GM12878 (cell line): ENCODE measurements at regions not wholly inside any gene's neighbourhood (a gene's known extent, or its start where the extent isn't known, plus 50 kb on each side); places are given as distances from the start of the nearest gene placed in this dataset.

ENCODE experiments used
- ATAC-seq: fragments of 200-7000 bp; cut with Tn5 transposase; 3 replicates; pipeline ENCODE4 v1.9.1; 2020; ENCODE audit warnings: mild to moderate bottlenecking, moderate library complexity
- BruUV-seq: library from RNA; stranded (reverse); fragments of 400-500 nt; replicated peaks from 2 replicates; lab custom pipeline; 2021; lab: Mats Ljungman, UMichigan
- CTCF ChIA-PET: fragments of 300-600 bp; sonication (Branson Sonifier 250); formaldehyde crosslinking; extraction: SDS; loops from one replicate; lab custom pipeline; 2021; ENCODE audit warnings: inconsistent platforms; lab: Yijun Ruan, JAX
- POLR2A ChIA-PET: fragments of 350-600 bp; formaldehyde crosslinking; extraction: SDS; loops from one replicate; lab custom pipeline; 2021; ENCODE audit warnings: inconsistent platforms; lab: Charles Lee
- RAD21 ChIA-PET: fragments of 300-600 bp; sonication (Branson Sonifier 250); formaldehyde crosslinking; loops from one replicate; lab custom pipeline; 2023; ENCODE audit warnings: antibody characterized with exemption; ENCODE audit not compliant: unreplicated experiment; lab: Charles Lee
- SMC1A ChIA-PET: fragments of 300-600 bp; sonication (Branson Sonifier 250); formaldehyde crosslinking; loops from one replicate; lab custom pipeline; 2023; ENCODE audit not compliant: unreplicated experiment, uncharacterized antibody; lab: Charles Lee
- DNase-seq: peaks from one replicate; pipeline ENCODE4 v3.0.0-alpha.2; 2011; ENCODE audit warnings: low read depth, low spot score
- FAIRE-seq: peaks from 3 replicates; lab custom pipeline; 2011; peaks lifted over from hg19 to GRCh38; lab: Jason Lieb, UNC
- H2AFZ ChIP-seq: 2 replicates; pipeline ENCODE4 v1.6.0; 2011; ENCODE audit warnings: low read depth, low read length, control low read depth; ENCODE audit not compliant: control insufficient read depth
- H3K27ac ChIP-seq: 2 replicates; pipeline ENCODE4 v1.5.1; 2011; ENCODE audit warnings: control low read depth; ENCODE audit not compliant: control insufficient read depth, insufficient read depth
- H3K27me3 ChIP-seq, 2 experiments: replicated peaks in 1 of 2; 2 replicates each; pipeline versions ENCODE4 v1.6.0 to v1.6.1; 2011; ENCODE audit warnings: low read length in 1 of 2; ENCODE audit not compliant: control insufficient read depth in 2 of 2, insufficient read depth in 2 of 2
- H3K36me3 ChIP-seq, 2 experiments: 2 replicates each; pipeline ENCODE4 v1.5.1; 2011; ENCODE audit warnings: low read length in 1 of 2; ENCODE audit not compliant: control insufficient read depth in 2 of 2, insufficient read depth in 2 of 2
- H3K4me1 ChIP-seq: 2 replicates; pipeline ENCODE4 v1.6.1; 2011; ENCODE audit warnings: mild to moderate bottlenecking, low read length, moderate library complexity, mixed read lengths; ENCODE audit not compliant: control insufficient read depth, insufficient read depth
- H3K4me2 ChIP-seq: 2 replicates; pipeline ENCODE4 v1.6.0; 2011; ENCODE audit warnings: control low read depth; ENCODE audit not compliant: control insufficient read depth, insufficient read depth
- H3K4me3 ChIP-seq: fragments of 200-600 bp; sonication (generic); 2 replicates; pipeline ENCODE4 v1.5.1; 2016
- H3K79me2 ChIP-seq: 2 replicates; pipeline ENCODE4 v1.6.0; 2011; ENCODE audit warnings: low read length; ENCODE audit not compliant: control insufficient read depth, insufficient read depth
- H3K9ac ChIP-seq: 2 replicates; pipeline ENCODE4 v1.8.0; 2011; ENCODE audit warnings: low read length, control low read depth, mixed read lengths; ENCODE audit not compliant: control insufficient read depth, insufficient read depth
- H3K9me3 ChIP-seq: replicated peaks from 3 replicates; pipeline ENCODE4 v1.5.1; 2011; ENCODE audit warnings: mild to moderate bottlenecking, low read length; ENCODE audit not compliant: control insufficient read depth, insufficient read depth
- H4K20me1 ChIP-seq: 2 replicates; pipeline ENCODE4 v1.6.0; 2011; ENCODE audit not compliant: control insufficient read depth, insufficient read depth
- ATF7 ChIP-seq: fragments of 450-650 bp; IDR thresholded peaks from 2 replicates; pipeline ENCODE4 v1.6.1; 2016; ENCODE audit warnings: low read depth, mild to moderate bottlenecking
- BHLHE40 ChIP-seq, 2 experiments: fragments of 450-650 bp in 1 of 2; IDR thresholded peaks; 2 replicates each; pipeline ENCODE4 v1.6.1; 2011 to 2017; ENCODE audit warnings: low read depth in 2 of 2, borderline replicate concordance in 1 of 2, improper control_type of control experiment in 1 of 2, low read length in 1 of 2, mild to moderate bottlenecking in 1 of 2
- CREM ChIP-seq: IDR thresholded peaks from 2 replicates; pipeline ENCODE4 v1.6.1; 2014; ENCODE audit warnings: antibody characterized with exemption, low read depth
- DPF2 ChIP-seq: fragments of 450-650 bp; IDR thresholded peaks from 2 replicates; pipeline ENCODE4 v1.6.1; 2017; ENCODE audit warnings: mild to moderate bottlenecking
- EED ChIP-seq: sonication (generic); IDR thresholded peaks from 2 replicates; pipeline ENCODE4 v1.6.1; 2016; ENCODE audit warnings: antibody characterized with exemption, low read depth
- HCFC1 ChIP-seq: fragments of 150-350 bp; IDR thresholded peaks from 2 replicates; pipeline ENCODE4 v1.6.1; 2014; ENCODE audit warnings: low read length
- HDAC2 ChIP-seq: fragments of 200-600 bp; sonication (generic); IDR thresholded peaks from 2 replicates; pipeline ENCODE4 v1.6.1; 2017
- MEF2B ChIP-seq: fragments of 450-650 bp; IDR thresholded peaks from 2 replicates; pipeline ENCODE4 v1.6.1; 2018; ENCODE audit warnings: mild to moderate bottlenecking, moderate library complexity; ENCODE audit not compliant: partially characterized antibody, poor library complexity, severe bottlenecking
- NFXL1 ChIP-seq: fragments of 450-650 bp; IDR thresholded peaks from 2 replicates; pipeline ENCODE4 v1.6.1; 2017; ENCODE audit warnings: antibody characterized with exemption, mild to moderate bottlenecking, borderline replicate concordance
- PML ChIP-seq: IDR thresholded peaks from 2 replicates; pipeline ENCODE4 v1.6.1; 2012; ENCODE audit warnings: low read length, inconsistent platforms
- WGBS: methylation state at CpG from one replicate; pipeline ENCODE4 v1.1.6; 2016; ENCODE audit warnings: low lambda C conversion rate; ENCODE audit not compliant: insufficient replicate concordance, insufficient coverage; ENCODE audit errors: missing lambda C conversion rate; 5-methylcytosine and 5-hydroxymethylcytosine counted together
- in situ Hi-C: fragments of 300-500 bp; cut with MboI; formaldehyde crosslinking; loops from 9 replicates; pipeline ENCODE4 v1.14.3; 2018; ENCODE audit warnings: mixed read lengths
- intact Hi-C: fragments of 100-400 bp; cut with micrococcal nuclease; formaldehyde crosslinking; loops from one replicate; pipeline ENCODE4 v1.14.2; 2022; ENCODE audit not compliant: unreplicated experiment
- TF ChIP-seq, protein P1 (sequence below): fragments of 450-650 bp; IDR thresholded peaks from 2 replicates; pipeline ENCODE4 v1.6.1; 2018; ENCODE audit warnings: mild to moderate bottlenecking, low read depth, moderate library complexity; ENCODE audit not compliant: partially characterized antibody
- TF ChIP-seq, protein P2 (sequence below): IDR thresholded peaks from 2 replicates; pipeline ENCODE4 v1.6.1; 2012; ENCODE audit warnings: low read length, inconsistent platforms
- TF ChIP-seq, protein P3 (sequence below), 3 experiments: IDR thresholded peaks in 2 of 3; conservative IDR thresholded peaks in 1 of 3; 2 replicates each; pipeline ENCODE4 v1.5.1; 2011; ENCODE audit warnings: low read depth in 3 of 3, low read length in 3 of 3, mild to moderate bottlenecking in 3 of 3, control low read depth in 2 of 3, moderate library complexity in 2 of 3, inconsistent platforms in 1 of 3, mixed read lengths in 1 of 3; ENCODE audit not compliant: control insufficient read depth in 2 of 3, insufficient read depth in 1 of 3; ENCODE audit errors: extremely low read depth in 1 of 3

DNA sequence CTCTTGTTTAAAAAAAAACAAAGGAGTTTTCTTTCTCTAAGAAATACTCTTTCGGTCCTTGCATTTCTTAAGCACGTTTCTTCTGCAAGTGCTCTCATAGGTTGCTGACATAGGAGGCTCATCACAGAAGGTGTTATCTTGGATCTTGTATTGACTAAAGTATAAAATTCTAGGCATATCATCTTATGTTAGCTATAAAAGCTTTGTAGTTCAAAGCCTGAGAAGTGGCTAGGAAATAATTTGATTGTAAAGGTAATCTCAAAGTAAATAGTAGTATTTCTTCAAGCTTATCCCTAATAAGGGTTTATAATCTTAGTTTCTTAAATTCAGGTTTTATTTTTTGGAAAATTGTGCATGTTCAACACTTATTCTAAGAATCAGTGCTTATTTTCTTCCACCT, 778.9 kb downstream of the TMTC2 start:
- ATAC-seq (no peak), DNase-seq (no peak), FAIRE-seq (no peak)
- H3K4me2 ChIP-seq: no peak overlapping the region
- H3K4me3 ChIP-seq: no peak overlapping the region
- no peak overlapping the region for H2AFZ ChIP-seq
- BruUV-seq: no TSS peak
- H3K9ac ChIP-seq: no peak overlapping the region
- H4K20me1 ChIP-seq: no peaks in the 10 kb centered on the region
- H3K79me2 ChIP-seq: no peaks in the 10 kb centered on the region
- POLR2A ChIA-PET: no interaction called here
- CTCF ChIA-PET: no interaction called here
- WGBS: 42% methylated on average over 2 of the region's 2 CpGs
- H3K27me3 ChIP-seq: no peaks in the 10 kb centered on the region
- RAD21 ChIA-PET: no interaction called here
- H3K9me3 ChIP-seq: no peaks in the 10 kb centered on the region
- no peak overlapping the region for H3K27ac ChIP-seq
- no peak for TF ChIP-seq NFXL1
- TF ChIP-seq, protein P1, sequence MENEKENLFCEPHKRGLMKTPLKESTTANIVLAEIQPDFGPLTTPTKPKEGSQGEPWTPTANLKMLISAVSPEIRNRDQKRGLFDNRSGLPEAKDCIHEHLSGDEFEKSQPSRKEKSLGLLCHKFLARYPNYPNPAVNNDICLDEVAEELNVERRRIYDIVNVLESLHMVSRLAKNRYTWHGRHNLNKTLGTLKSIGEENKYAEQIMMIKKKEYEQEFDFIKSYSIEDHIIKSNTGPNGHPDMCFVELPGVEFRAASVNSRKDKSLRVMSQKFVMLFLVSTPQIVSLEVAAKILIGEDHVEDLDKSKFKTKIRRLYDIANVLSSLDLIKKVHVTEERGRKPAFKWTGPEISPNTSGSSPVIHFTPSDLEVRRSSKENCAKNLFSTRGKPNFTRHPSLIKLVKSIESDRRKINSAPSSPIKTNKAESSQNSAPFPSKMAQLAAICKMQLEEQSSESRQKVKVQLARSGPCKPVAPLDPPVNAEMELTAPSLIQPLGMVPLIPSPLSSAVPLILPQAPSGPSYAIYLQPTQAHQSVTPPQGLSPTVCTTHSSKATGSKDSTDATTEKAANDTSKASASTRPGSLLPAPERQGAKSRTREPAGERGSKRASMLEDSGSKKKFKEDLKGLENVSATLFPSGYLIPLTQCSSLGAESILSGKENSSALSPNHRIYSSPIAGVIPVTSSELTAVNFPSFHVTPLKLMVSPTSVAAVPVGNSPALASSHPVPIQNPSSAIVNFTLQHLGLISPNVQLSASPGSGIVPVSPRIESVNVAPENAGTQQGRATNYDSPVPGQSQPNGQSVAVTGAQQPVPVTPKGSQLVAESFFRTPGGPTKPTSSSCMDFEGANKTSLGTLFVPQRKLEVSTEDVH: no peak
- SMC1A ChIA-PET: interaction anchor here (0.7 kb wide), 1 partner anchor 19 kb away, joined by 3 read pairs; no protein-coding TSS in a partner anchor
- H3K36me3 ChIP-seq: no peaks in the 10 kb centered on the region
- in situ Hi-C loops: no loop called here
- H3K4me1 ChIP-seq: no peaks in the 10 kb centered on the region
- intact Hi-C loops: no loop called here

DNA sequence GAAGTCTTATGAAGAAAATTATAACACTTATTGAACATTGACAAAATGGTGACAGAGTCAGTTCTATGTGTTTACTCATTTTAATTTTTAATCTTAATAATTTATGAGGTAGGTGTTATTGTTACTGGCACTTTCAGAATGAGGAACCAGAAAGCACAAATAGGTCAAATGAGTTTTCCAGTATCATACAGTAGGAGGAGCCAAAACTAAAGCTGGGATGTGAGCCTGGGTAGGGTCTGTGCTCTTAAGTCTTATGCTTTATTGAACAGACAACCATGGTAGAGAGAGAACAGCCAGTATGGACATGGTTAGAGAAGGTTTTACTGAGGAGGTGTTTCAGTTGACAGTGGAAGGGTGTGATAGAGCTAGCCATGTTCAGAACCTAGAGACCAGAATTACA, 775.7 kb downstream of the TMTC2 start:
- intact Hi-C loops: no loop called here
- in situ Hi-C loops: no loop called here
- RAD21 ChIA-PET: no interaction called here
- no peak for TF ChIP-seq HCFC1
- TF ChIP-seq MEF2B: no peak
- TF ChIP-seq PML: no peak
- no peak for TF ChIP-seq EED
- no peak for TF ChIP-seq HDAC2
- TF ChIP-seq, protein P2, sequence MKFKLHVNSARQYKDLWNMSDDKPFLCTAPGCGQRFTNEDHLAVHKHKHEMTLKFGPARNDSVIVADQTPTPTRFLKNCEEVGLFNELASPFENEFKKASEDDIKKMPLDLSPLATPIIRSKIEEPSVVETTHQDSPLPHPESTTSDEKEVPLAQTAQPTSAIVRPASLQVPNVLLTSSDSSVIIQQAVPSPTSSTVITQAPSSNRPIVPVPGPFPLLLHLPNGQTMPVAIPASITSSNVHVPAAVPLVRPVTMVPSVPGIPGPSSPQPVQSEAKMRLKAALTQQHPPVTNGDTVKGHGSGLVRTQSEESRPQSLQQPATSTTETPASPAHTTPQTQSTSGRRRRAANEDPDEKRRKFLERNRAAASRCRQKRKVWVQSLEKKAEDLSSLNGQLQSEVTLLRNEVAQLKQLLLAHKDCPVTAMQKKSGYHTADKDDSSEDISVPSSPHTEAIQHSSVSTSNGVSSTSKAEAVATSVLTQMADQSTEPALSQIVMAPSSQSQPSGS: no peak
- no peak for TF ChIP-seq ATF7
- TF ChIP-seq DPF2: no peak
- TF ChIP-seq CREM: no peak
- TF ChIP-seq, protein P3, sequence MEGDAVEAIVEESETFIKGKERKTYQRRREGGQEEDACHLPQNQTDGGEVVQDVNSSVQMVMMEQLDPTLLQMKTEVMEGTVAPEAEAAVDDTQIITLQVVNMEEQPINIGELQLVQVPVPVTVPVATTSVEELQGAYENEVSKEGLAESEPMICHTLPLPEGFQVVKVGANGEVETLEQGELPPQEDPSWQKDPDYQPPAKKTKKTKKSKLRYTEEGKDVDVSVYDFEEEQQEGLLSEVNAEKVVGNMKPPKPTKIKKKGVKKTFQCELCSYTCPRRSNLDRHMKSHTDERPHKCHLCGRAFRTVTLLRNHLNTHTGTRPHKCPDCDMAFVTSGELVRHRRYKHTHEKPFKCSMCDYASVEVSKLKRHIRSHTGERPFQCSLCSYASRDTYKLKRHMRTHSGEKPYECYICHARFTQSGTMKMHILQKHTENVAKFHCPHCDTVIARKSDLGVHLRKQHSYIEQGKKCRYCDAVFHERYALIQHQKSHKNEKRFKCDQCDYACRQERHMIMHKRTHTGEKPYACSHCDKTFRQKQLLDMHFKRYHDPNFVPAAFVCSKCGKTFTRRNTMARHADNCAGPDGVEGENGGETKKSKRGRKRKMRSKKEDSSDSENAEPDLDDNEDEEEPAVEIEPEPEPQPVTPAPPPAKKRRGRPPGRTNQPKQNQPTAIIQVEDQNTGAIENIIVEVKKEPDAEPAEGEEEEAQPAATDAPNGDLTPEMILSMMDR (IDR thresholded peaks at IDR 0.05 in 2 of 3, conservative IDR thresholded peaks at IDR 0.05 in 1 of 3; ENCODE audit: control insufficient read depth in 2 of 3, extremely low read depth in 1 of 3, insufficient read depth in 1 of 3, low read depth in 3 of 3, low read length in 3 of 3): no peak
- TF ChIP-seq BHLHE40 (IDR thresholded peaks at IDR 0.05; ENCODE audit: borderline replicate concordance in 1 of 2, low read depth in 2 of 2, low read length in 1 of 2): no peak

More for the DNA sequence above, 775.7 kb downstream of the TMTC2 start:
- Histone ChIP-seq H2AFZ (no peak overlapping the region), H3K4me3 (no peak overlapping the region), H3K4me1 (no peaks in the 10 kb centered on the region), H3K9me3 (no peaks in the 10 kb centered on the region), H3K36me3 (no peaks in the 10 kb centered on the region), H3K79me2 (no peaks in the 10 kb centered on the region), H4K20me1 (no peaks in the 10 kb centered on the region), H3K27me3 (no peaks in the 10 kb centered on the region), H3K4me2 (no peak overlapping the region), H3K27ac (no peak overlapping the region), H3K9ac (no peak overlapping the region)
- no peak for DNase-seq
- ChIA-PET POLR2A (no interaction called here), CTCF (interaction anchor here (0.6 to 1.8 kb wide), 2 partner anchors 29 to 364 kb away, joined by 3 to 6 read pairs; no protein-coding TSS in a partner anchor), SMC1A (no interaction called here)
- BruUV-seq: no TSS peak
- ATAC-seq: peak; percentile 34; the same call in 2 of the 3 replicates
- FAIRE-seq: no peak
